ENCODE measurements at regions not wholly inside any gene's neighbourhood (a gene's known extent, or its start where the extent isn't known, plus 50 kb on each side); places are given as distances from the start of the nearest gene placed in this dataset.
"Not testable (repeated sequence)": the region's sequence is repeated elsewhere in the genome, so short reads cannot be mapped to it uniquely, and the experiment has no call there.

DNA sequence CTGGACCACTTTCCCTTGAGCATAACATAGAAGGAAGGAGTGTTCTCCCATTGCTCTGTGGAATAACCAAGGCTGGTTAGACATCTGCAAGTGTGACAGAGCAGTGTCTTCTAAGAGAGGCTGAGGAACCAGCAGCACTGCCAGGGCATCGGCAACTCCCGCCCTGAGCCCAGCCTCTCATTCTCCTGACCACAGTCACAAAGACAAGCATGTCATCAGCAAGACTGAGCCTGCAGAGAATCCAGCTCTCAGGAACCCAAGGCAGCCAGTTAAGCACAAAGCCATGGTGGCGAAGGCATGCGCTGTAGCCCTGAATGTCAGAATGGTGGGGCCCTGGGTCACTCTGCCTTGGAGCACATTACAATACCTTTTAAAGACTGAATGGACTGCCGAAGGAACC lies 253.9 kb downstream of the AGTPBP1 start:
- no peaks in the 10 kb centered on the region for H3K36me3 ChIP-seq (ENCODE audit: insufficient read depth, insufficient read length, low read length)
- no peaks in the 10 kb centered on the region for H3K4me1 ChIP-seq (ENCODE audit: insufficient read depth, insufficient read length)
- TF ChIP-seq ZNF274 (IDR thresholded peaks at IDR 0.05; ENCODE audit: low read depth, low read length): no peak
- H3K9me3 ChIP-seq (ENCODE audit: insufficient read depth, low read length): no peaks in the 10 kb centered on the region
- H3K4me3 ChIP-seq (ENCODE audit: insufficient read length, low read depth): no peak overlapping the region
- no peaks in the 10 kb centered on the region for H3K27me3 ChIP-seq (ENCODE audit: insufficient read depth, insufficient read length)
- no peak for DNase-seq (ENCODE audit: low read depth, low spot score)
- no peak overlapping the region for H3K9ac ChIP-seq (ENCODE audit: insufficient read length, low read depth)

- TF ChIP-seq ZNF274 (IDR thresholded peaks at IDR 0.05; ENCODE audit: low read depth, low read length): no peak
- Histone ChIP-seq H3K9me3 (ENCODE audit: insufficient read depth, low read length) (no peaks in the 10 kb centered on the region; the same call in 1 of the 2 replicates), H3K9ac (ENCODE audit: insufficient read length, low read depth) (no peak overlapping the region), H3K27me3 (ENCODE audit: insufficient read depth, insufficient read length) (no peaks in the 10 kb centered on the region), H3K36me3 (ENCODE audit: insufficient read depth, insufficient read length, low read length) (no peaks in the 10 kb centered on the region), H3K4me1 (ENCODE audit: insufficient read depth, insufficient read length) (no peaks in the 10 kb centered on the region), H3K4me3 (ENCODE audit: insufficient read length, low read depth) (no peak overlapping the region)
- DNase-seq (ENCODE audit: low read depth, low spot score): no peak
Measured at GRCh38 chr9:85484235-85484634, 257.5 kb downstream of the AGTPBP1 start.

- no peaks in the 10 kb centered on the region for H3K27me3 ChIP-seq (ENCODE audit: insufficient read depth, insufficient read length)
- no peak overlapping the region for H3K9ac ChIP-seq (ENCODE audit: insufficient read length, low read depth)
- H3K9me3 ChIP-seq (ENCODE audit: insufficient read depth, low read length): no peaks in the 10 kb centered on the region; the same call in 1 of the 2 replicates
- no peak for DNase-seq (ENCODE audit: low read depth, low spot score)
- no peaks in the 10 kb centered on the region for H3K4me1 ChIP-seq (ENCODE audit: insufficient read depth, insufficient read length)
- TF ChIP-seq SUZ12 (IDR thresholded peaks at IDR 0.05; ENCODE audit: extremely low read depth, insufficient read depth, insufficient read length): no peak
- H3K36me3 ChIP-seq (ENCODE audit: insufficient read depth, insufficient read length, low read length): no peaks in the 10 kb centered on the region
- no peak overlapping the region for H3K4me3 ChIP-seq (ENCODE audit: insufficient read length, low read depth)
Measured at GRCh38 chr9:85483208-85483607, 258.5 kb downstream of the AGTPBP1 start.

DNA sequence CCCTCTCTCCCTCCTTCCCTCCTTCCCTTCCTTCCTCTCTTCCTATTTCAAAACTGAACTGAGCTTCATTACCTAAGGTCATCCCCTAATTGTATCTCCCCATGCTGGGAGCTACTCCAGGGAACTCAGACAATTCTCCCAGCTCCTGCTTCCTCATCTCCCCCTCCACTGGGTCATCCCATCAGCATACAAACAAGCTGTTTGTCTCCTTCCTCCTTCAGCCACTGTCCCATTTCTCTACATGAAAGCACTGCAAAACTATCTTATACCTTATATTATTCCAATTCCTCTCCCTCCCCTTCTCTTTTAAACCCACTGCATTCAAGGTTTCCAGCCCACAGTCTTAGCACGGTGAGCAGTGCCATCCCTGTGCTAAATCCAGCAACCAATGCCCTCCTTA lies 262.4 kb downstream of the AGTPBP1 start:
- H3K36me3 ChIP-seq (ENCODE audit: insufficient read depth, insufficient read length, low read length): no peaks in the 10 kb centered on the region

DNA sequence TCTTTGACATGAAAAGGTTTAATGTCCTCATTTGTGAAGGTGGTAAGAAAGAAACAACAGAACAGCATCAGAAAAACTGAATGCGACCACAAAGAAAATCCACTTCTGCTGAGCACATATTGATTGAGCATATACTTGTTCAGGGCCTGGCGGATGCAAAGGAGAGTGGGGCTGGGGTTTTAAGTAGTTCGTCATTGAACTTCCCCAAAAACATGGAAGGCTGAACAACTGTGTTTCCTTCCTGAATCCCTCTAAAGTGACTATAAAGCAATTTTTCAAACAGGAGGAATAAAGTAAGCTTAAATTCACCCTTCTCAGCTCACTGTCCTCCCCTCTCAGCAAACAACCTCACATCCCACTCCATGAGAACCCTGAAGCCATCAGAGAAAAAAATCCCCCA lies 262.9 kb downstream of the AGTPBP1 start:
- no peaks in the 10 kb centered on the region for H3K4me1 ChIP-seq (ENCODE audit: insufficient read depth, insufficient read length)
- peaks cover 35% of the 10 kb centered on the region for H3K9me3 ChIP-seq (ENCODE audit: insufficient read depth, low read length)
- H3K9ac ChIP-seq (ENCODE audit: insufficient read length, low read depth): no peak overlapping the region
- TF ChIP-seq SUZ12 (IDR thresholded peaks at IDR 0.05; ENCODE audit: extremely low read depth, insufficient read depth, insufficient read length): no peak
- no peak for TF ChIP-seq ZNF274 (IDR thresholded peaks at IDR 0.05; ENCODE audit: low read depth, low read length)
- no peak for TF ChIP-seq YY1 (IDR thresholded peaks at IDR 0.05; ENCODE audit: insufficient read depth, insufficient read length)
- DNase-seq (ENCODE audit: low read depth, low spot score): no peak
- H3K36me3 ChIP-seq (ENCODE audit: insufficient read depth, insufficient read length, low read length): no peaks in the 10 kb centered on the region
- H3K27me3 ChIP-seq (ENCODE audit: insufficient read depth, insufficient read length): no peaks in the 10 kb centered on the region
- H3K4me3 ChIP-seq (ENCODE audit: insufficient read length, low read depth): no peak overlapping the region

More for the DNA sequence above, 262.4 kb downstream of the AGTPBP1 start:
- DNase-seq (ENCODE audit: low read depth, low spot score): no peak
- no peak overlapping the region for H3K9ac ChIP-seq (ENCODE audit: insufficient read length, low read depth)
- no peak overlapping the region for H3K4me3 ChIP-seq (ENCODE audit: insufficient read length, low read depth)
- no peaks in the 10 kb centered on the region for H3K27me3 ChIP-seq (ENCODE audit: insufficient read depth, insufficient read length)
- H3K9me3 ChIP-seq (ENCODE audit: insufficient read depth, low read length): peaks cover 31% of the 10 kb centered on the region
- H3K4me1 ChIP-seq (ENCODE audit: insufficient read depth, insufficient read length): no peaks in the 10 kb centered on the region
- TF ChIP-seq ZNF274 (IDR thresholded peaks at IDR 0.05; ENCODE audit: low read depth, low read length) (no peak), YY1 (IDR thresholded peaks at IDR 0.05; ENCODE audit: insufficient read depth, insufficient read length) (no peak), SUZ12 (IDR thresholded peaks at IDR 0.05; ENCODE audit: extremely low read depth, insufficient read depth, insufficient read length) (no peak)

DNA sequence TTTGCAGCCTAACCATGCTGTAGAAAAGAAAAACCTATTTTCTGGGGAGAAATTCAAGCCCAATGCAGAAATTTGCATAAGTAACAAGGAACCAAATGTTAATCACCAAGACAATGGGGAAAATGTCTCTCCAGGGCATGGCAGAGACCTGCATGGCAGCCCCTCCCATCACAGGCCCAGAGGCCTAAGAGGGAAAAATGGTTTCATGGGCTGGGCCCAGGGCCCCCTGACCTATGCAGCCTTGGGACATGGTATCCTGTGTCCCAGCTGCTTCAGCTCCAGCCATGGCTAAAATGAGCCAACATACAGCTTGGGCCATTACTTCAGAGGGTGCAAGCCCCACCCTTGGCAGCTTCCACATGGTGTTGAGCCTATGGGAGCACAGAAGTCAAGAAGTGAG lies 266.9 kb downstream of the AGTPBP1 start:
- H3K9me3 ChIP-seq (ENCODE audit: insufficient read depth, low read length): peaks cover 41% of the 10 kb centered on the region
- not testable (repeated sequence) for H3K4me3 ChIP-seq (ENCODE audit: insufficient read length, low read depth); H3K27me3 ChIP-seq (ENCODE audit: insufficient read depth, insufficient read length); H3K4me1 ChIP-seq (ENCODE audit: insufficient read depth, insufficient read length); DNase-seq (ENCODE audit: low read depth, low spot score); H3K9ac ChIP-seq (ENCODE audit: insufficient read length, low read depth); H3K36me3 ChIP-seq (ENCODE audit: insufficient read depth, insufficient read length, low read length)

- no peak for DNase-seq (ENCODE audit: low read depth, low spot score)
- Histone ChIP-seq H3K4me3 (ENCODE audit: insufficient read length, low read depth) (no peak overlapping the region), H3K36me3 (ENCODE audit: insufficient read depth, insufficient read length, low read length) (no peaks in the 10 kb centered on the region), H3K9me3 (ENCODE audit: insufficient read depth, low read length) (peaks cover 35% of the 10 kb centered on the region), H3K9ac (ENCODE audit: insufficient read length, low read depth) (no peak overlapping the region), H3K27me3 (ENCODE audit: insufficient read depth, insufficient read length) (no peaks in the 10 kb centered on the region), H3K4me1 (ENCODE audit: insufficient read depth, insufficient read length) (no peaks in the 10 kb centered on the region)
- TF ChIP-seq YY1 (IDR thresholded peaks at IDR 0.05; ENCODE audit: insufficient read depth, insufficient read length) (no peak), ZNF274 (IDR thresholded peaks at IDR 0.05; ENCODE audit: low read depth, low read length) (no peak), SUZ12 (IDR thresholded peaks at IDR 0.05; ENCODE audit: extremely low read depth, insufficient read depth, insufficient read length) (no peak)
Measured at GRCh38 chr9:85471791-85472190, 270.0 kb downstream of the AGTPBP1 start.

- no peak overlapping the region for H3K9ac ChIP-seq (ENCODE audit: insufficient read length, low read depth)
- peaks cover 8% of the 10 kb centered on the region for H3K9me3 ChIP-seq (ENCODE audit: insufficient read depth, low read length)
- no peak overlapping the region for H3K4me3 ChIP-seq (ENCODE audit: insufficient read length, low read depth)
- H3K36me3 ChIP-seq (ENCODE audit: insufficient read depth, insufficient read length, low read length): no peaks in the 10 kb centered on the region
- DNase-seq (ENCODE audit: low read depth, low spot score): no peak
- H3K27me3 ChIP-seq (ENCODE audit: insufficient read depth, insufficient read length): no peaks in the 10 kb centered on the region
- TF ChIP-seq SUZ12 (IDR thresholded peaks at IDR 0.05; ENCODE audit: extremely low read depth, insufficient read depth, insufficient read length) (no peak), YY1 (IDR thresholded peaks at IDR 0.05; ENCODE audit: insufficient read depth, insufficient read length) (no peak), ZNF274 (IDR thresholded peaks at IDR 0.05; ENCODE audit: low read depth, low read length) (no peak)
- no peaks in the 10 kb centered on the region for H3K4me1 ChIP-seq (ENCODE audit: insufficient read depth, insufficient read length)
Measured at GRCh38 chr9:85469041-85469440, 272.7 kb downstream of the AGTPBP1 start.

Data from NT2/D1 (cell line).